ENCODE measurements at regions not wholly inside any gene's neighbourhood (a gene's known extent, or its start where the extent isn't known, plus 50 kb on each side); places are given as distances from the start of the nearest gene placed in this dataset.
"Not testable (repeated sequence)": the region's sequence is repeated elsewhere in the genome, so short reads cannot be mapped to it uniquely, and the experiment has no call there.

GRCh38 chr7:76867364-76867889 lies 164.7 kb downstream of the SPDYE17 start:
- not testable (repeated sequence) for TF ChIP-seq POLR2A (IDR thresholded peaks at IDR 0.05)
- TF ChIP-seq, protein P1, sequence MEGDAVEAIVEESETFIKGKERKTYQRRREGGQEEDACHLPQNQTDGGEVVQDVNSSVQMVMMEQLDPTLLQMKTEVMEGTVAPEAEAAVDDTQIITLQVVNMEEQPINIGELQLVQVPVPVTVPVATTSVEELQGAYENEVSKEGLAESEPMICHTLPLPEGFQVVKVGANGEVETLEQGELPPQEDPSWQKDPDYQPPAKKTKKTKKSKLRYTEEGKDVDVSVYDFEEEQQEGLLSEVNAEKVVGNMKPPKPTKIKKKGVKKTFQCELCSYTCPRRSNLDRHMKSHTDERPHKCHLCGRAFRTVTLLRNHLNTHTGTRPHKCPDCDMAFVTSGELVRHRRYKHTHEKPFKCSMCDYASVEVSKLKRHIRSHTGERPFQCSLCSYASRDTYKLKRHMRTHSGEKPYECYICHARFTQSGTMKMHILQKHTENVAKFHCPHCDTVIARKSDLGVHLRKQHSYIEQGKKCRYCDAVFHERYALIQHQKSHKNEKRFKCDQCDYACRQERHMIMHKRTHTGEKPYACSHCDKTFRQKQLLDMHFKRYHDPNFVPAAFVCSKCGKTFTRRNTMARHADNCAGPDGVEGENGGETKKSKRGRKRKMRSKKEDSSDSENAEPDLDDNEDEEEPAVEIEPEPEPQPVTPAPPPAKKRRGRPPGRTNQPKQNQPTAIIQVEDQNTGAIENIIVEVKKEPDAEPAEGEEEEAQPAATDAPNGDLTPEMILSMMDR (IDR thresholded peaks at IDR 0.05), result not testable (repeated sequence)

Data from right lobe of liver (tissue), 4 donors.